HG02973 (cell line): ENCODE measurements at regions not wholly inside any gene's neighbourhood (a gene's known extent, or its start where the extent isn't known, plus 50 kb on each side); places are given as distances from the start of the nearest gene placed in this dataset.

Source experiments
- ATAC-seq: cut with Tn5 transposase; IDR thresholded peaks from one replicate; pipeline ENCODE4 v1.9.1; 2021; ENCODE audit warnings: moderate library complexity; ENCODE audit not compliant: unreplicated experiment

DNA sequence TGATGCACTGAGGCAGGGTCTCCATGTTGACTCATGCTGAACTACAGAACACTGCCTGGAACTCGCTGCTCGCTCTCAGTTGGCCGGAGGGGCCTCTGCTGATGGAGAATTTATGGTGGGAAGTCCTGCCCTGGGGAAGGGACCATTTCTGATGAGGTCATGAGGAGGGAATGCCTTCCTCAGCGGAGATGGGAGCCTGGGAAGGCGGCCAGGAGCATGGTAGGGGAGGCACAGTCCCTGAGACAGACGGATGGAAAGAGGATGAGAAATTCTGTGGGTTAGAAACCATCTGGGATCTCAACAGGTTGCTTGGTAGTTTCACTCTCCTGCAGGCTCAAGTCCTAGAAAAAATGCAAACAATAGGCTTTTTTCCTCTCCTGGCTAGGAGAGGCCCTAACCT, 56.8 kb upstream of the TPM1 start:
- ATAC-seq: no peak

DNA sequence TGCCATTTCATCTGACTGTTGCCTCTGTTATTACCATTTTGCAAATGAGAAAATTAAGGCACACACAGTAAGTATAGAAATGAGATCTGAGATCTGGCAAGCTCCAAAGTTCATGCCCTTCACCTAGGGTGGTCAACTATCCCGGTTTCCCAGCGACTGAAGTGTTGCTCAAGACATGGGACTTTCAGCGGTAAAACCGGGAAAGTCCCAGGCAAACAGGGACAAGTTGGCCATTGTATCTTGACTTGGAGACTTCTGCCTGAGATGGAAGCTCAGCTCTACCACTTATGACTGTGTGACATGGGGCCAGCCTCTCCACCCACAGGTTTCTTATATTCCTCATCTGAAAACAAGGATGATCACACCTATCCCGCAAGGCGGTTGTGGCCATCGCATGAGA, 55.6 kb upstream of the TPM1 start:
- no peak for ATAC-seq

DNA sequence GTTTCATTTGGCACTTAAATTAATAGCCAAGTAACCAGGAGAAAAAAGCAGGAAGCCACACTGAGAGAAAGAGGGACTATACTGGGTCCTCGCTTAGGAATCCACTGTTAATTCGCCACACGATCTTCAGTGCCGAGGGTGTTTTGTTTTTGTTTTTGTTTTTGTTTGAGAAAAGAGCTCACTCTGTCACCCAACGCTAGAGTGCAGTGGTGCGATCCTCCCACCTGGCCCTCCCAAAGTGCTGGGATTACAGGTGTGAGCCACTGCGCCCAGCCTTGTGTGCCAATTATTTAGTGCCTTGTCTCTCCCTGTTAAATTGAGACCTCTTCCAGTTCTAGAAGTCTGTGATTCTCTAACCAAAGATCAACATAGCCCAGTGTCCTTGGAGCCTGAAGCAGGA, 53.8 kb upstream of the TPM1 start:
- no peak for ATAC-seq

DNA sequence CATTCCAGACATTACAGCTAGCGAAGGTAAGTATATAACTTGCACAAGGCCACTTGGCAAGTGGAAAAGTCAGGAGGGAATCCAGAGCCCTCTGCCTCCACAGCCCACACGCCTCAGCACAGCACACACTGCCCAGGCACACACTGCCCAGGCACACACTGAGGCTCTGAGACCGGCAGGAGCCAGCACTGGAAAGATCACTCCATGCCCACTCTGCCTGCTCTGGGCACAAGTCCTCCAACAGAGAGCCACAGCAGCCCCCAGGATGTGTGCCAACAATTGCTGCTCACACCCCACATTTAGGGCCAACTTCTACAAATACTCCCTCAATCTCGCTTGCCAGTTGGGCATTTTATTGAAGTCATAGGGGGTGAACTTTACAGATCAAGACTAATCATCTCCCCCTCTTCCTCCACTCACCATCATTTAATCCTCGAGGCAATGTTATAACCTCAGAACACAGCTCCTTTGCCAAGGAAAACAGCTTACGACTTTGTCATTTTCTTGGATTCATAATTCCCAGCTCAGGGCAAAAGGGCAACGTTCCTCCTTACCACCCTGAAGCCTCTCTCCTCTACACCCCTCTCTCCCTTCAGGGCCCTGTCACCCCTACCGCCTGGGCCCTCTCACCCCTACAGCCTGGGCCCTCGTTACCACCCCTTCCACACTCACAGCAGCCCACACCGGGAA, 53.0 kb upstream of the TPM1 start:
- no peak for ATAC-seq

DNA sequence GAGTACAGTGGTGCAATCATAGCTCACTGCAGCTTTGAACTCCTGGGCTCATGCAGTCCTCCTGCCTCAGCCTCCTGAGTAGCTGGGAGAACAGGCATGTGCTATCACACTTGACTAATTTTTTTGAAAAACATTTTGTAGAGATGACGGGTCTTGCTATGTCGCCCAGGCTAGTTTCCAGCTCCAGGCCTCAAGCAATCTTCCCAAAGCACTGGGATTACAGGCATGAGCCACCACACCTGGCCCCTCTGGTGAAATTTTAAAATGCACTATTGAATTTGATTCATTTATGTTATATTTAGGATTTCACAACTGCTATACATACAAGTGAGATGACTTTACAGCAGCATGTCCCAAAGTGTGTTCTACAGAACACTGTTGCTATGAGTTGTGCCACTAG, 50.8 kb upstream of the TPM1 start:
- ATAC-seq: no peak

DNA sequence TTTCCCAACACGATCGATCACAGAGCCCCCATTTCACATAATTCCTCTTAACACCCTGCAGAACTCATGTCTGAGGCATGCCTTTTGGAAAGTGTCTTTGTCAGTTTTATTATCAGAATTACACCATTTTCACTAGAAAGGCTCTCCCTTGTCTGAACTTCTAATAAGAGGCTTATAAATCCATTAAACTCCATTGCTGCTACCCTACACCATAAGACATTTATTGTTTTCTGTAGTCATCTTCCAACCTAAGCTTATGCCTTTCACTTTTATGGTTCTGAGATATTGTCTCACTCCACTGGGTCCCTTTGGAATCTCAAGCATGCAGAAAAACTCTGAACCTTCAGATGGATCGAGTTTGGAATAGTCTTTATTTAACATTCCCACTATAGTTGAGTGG, 50.2 kb upstream of the TPM1 start:
- no peak for ATAC-seq
